ENCODE measurements at regions not wholly inside any gene's neighbourhood (a gene's known extent, or its start where the extent isn't known, plus 50 kb on each side); places are given as distances from the start of the nearest gene placed in this dataset.

- TF ChIP-seq, protein P1, sequence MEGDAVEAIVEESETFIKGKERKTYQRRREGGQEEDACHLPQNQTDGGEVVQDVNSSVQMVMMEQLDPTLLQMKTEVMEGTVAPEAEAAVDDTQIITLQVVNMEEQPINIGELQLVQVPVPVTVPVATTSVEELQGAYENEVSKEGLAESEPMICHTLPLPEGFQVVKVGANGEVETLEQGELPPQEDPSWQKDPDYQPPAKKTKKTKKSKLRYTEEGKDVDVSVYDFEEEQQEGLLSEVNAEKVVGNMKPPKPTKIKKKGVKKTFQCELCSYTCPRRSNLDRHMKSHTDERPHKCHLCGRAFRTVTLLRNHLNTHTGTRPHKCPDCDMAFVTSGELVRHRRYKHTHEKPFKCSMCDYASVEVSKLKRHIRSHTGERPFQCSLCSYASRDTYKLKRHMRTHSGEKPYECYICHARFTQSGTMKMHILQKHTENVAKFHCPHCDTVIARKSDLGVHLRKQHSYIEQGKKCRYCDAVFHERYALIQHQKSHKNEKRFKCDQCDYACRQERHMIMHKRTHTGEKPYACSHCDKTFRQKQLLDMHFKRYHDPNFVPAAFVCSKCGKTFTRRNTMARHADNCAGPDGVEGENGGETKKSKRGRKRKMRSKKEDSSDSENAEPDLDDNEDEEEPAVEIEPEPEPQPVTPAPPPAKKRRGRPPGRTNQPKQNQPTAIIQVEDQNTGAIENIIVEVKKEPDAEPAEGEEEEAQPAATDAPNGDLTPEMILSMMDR (IDR thresholded peaks at IDR 0.05) = no peak
- no peak for TF ChIP-seq POLR2A (IDR thresholded peaks at IDR 0.05; ENCODE audit: low read depth)
Observed at GRCh38 chr15:69652293-69652692, 199.7 kb downstream of the RPLP1 start.

Data from esophagus muscularis mucosa (tissue), 3 donors.